ENCODE measurements at regions not wholly inside any gene's neighbourhood (a gene's known extent, or its start where the extent isn't known, plus 50 kb on each side); places are given as distances from the start of the nearest gene placed in this dataset.

DNA sequence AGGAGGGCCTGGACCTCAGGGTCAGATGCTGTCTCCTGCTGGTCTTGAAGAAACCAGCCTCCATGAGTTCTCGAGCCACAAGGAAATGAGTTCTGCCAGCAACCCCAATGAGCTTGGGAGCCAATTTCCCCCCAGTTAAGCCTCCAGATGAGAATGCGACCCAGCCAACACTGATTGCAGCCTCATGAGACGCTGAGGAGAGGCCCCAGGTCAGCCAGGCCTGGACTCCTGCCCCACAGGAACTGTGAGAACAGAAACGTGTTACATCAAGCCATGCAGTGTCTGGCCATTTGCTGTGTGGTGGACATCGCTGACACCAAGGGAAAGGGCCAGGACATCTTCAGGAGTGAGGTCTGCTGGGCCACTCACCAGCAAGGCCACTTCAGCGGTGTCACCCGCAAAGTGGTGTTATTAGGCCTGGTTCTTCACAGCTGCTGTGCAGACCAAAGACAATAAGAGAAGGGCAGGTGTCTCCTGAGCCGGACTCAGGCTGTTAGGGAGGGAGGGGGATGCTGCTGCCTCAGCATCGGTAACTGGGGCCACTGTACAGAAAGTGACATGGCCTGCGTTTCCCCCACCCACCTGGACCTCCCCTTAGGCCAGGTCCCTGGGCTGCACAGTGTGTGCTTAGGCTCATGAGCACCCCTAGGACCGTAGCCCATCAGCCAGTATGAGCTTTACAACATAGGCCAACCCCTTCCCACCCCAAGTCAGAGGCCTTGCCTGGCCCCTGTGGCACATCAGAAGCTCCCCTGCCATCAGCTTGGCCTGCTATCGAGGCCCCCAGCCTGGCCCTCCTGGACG, 272.4 kb upstream of the RTL1 start:
- DNase-seq (ENCODE audit: low read depth) = no peak
- TF ChIP-seq, protein P1, sequence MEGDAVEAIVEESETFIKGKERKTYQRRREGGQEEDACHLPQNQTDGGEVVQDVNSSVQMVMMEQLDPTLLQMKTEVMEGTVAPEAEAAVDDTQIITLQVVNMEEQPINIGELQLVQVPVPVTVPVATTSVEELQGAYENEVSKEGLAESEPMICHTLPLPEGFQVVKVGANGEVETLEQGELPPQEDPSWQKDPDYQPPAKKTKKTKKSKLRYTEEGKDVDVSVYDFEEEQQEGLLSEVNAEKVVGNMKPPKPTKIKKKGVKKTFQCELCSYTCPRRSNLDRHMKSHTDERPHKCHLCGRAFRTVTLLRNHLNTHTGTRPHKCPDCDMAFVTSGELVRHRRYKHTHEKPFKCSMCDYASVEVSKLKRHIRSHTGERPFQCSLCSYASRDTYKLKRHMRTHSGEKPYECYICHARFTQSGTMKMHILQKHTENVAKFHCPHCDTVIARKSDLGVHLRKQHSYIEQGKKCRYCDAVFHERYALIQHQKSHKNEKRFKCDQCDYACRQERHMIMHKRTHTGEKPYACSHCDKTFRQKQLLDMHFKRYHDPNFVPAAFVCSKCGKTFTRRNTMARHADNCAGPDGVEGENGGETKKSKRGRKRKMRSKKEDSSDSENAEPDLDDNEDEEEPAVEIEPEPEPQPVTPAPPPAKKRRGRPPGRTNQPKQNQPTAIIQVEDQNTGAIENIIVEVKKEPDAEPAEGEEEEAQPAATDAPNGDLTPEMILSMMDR (IDR thresholded peaks at IDR 0.05; ENCODE audit: insufficient read depth, low read depth, low read length, missing control alignments) = no peak

GRCh38 chr14:101176535-101177205, 273.1 kb upstream of the RTL1 start:
- DNase-seq (ENCODE audit: low read depth) = no peak
- no peak overlapping the region for H3K4me3 ChIP-seq (ENCODE audit: low read length)
- TF ChIP-seq, protein P1 (IDR thresholded peaks at IDR 0.05; ENCODE audit: insufficient read depth, low read depth, low read length, missing control alignments) = no peak

More for the DNA sequence above, 272.4 kb upstream of the RTL1 start:
- no peak overlapping the region for H3K4me3 ChIP-seq (ENCODE audit: low read length)

DNA sequence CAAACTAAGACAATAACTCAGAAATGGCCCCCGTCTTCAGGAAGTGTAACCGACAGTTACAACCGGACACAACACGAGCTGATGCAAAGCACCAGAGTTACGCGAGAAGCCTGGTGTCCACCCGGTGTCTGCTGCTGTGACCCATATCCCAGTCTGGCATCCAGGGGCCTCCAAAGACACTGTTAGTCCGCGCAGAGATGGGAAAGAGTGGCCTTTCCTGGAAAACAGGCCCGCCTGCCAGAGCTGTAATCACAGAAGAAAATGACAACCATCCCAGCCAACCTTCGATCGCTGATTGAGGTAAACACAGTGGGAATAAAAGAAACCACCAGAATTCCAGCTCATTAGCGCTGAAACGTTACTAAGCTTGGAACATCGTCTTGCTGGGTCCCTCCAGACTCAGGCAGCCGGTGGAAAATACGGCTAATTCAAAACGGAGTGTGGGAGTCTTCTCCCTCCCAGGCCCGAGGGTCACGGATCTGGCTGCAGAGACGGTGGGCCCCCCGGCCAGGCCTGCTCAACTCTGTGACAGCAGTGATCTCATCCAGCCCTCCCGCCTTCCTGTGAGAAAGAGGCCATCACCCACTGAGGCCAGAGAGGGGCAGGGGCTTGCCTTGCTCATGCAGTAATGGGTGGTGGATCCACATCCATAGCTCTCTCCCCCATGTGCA, 273.9 kb upstream of the RTL1 start:
- H3K4me3 ChIP-seq (ENCODE audit: low read length) = no peak overlapping the region
- TF ChIP-seq, protein P1 (IDR thresholded peaks at IDR 0.05; ENCODE audit: insufficient read depth, low read depth, low read length, missing control alignments) = no peak
- DNase-seq (ENCODE audit: low read depth) = no peak

DNA sequence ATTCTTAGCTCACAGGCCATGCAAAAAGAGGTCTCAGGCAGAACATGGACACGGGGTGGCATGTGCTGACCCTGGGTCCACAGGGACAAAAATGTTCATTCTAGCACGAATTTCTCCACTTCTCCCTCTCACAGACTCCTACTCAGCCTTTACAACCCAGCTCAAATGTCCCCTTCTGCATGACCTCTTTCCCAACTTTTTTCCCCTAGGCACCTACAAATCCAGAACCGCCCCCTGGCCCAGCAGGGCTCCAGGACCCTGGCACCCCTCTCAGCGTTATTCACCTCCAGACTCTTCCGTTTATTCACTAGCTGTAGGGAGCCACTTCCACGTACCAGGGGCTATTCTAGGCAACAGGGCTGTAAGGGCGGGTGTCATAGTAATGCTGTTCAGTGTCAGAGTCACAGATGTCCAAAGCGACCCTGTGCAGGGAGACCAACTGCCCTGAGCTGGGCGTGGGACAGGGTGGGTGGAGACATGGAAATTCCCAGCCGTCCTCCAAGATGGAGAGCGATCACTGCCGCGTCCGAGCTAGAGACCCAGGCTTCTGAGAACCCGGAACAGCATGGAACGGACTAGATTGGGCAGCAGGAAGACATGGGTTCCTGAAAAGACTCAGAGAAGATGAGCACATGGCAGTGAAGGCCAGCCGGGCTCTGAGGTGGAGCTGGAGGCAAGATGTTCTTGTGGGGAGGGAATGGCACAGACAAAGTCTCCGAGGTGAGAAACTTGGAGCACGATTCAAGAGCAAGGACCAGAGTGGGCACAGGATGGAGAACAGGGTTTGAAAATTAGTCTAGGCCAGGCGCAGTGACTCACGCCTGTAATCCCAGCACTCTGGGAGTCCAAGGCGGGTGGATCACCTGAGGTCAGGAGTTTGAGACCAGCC, 274.9 kb upstream of the RTL1 start:
- no peak for DNase-seq (ENCODE audit: low read depth)
- TF ChIP-seq, protein P1 (IDR thresholded peaks at IDR 0.05; ENCODE audit: insufficient read depth, low read depth, low read length, missing control alignments) = no peak
- no peak overlapping the region for H3K4me3 ChIP-seq (ENCODE audit: low read length)

DNA sequence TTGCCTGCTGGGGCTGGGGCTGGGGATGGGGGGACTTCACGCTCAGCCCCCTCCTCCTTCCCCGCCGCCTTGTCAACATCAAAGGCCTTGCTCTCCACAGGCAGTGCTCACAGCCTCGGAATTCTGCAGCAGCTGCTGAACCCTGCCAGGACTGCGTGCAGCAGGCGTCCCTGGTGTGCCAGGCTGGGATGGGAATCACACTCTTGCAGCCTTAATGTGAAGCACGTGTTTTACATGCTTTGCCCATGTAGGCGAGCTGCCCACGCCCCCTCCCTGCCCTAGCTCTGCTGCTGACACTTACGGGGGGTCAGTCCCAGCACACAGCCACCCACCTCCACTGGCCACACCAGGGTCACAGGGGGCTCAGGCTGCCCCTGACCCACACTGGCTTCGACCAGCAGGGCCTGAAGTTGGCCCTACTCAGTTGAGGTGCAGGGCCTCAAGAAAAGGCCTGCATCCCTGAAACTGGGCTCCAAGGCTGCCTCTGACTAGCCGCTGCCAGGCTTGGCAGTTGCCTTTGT, 276.2 kb upstream of the RTL1 start:
- DNase-seq (ENCODE audit: low read depth) = no peak
- TF ChIP-seq, protein P1 (IDR thresholded peaks at IDR 0.05; ENCODE audit: insufficient read depth, low read depth, low read length, missing control alignments) = no peak
- no peak overlapping the region for H3K4me3 ChIP-seq (ENCODE audit: low read length)

All from epithelial cell of esophagus (primary cell).